Aorta (tissue), 5 donors: ENCODE measurements at regions not wholly inside any gene's neighbourhood (a gene's known extent, or its start where the extent isn't known, plus 50 kb on each side); places are given as distances from the start of the nearest gene placed in this dataset.

Experiments
- ATAC-seq: fragments of 200-7000 bp; cut with Tn5 transposase; one replicate; pipeline ENCODE4 v1.9.1; 2022; ENCODE audit warnings: moderate library complexity; ENCODE audit not compliant: low FRiP score
- DNase-seq, 2 donors: peaks; one replicate each; pipeline ENCODE4 v3.0.0-alpha.2; 2020
- H3K27ac ChIP-seq, 2 donors: one replicate each; pipeline ENCODE4 v1.5.1; 2013; ENCODE audit warnings: low read length in 2 of 2, mild to moderate bottlenecking in 2 of 2, moderate library complexity in 2 of 2, control low read depth in 1 of 2, inconsistent platforms in 1 of 2, low read depth in 1 of 2
- H3K27me3 ChIP-seq, 2 donors: one replicate each; pipeline ENCODE4 v1.6.1; 2013; ENCODE audit warnings: control low read depth in 1 of 2, low read length in 1 of 2, mild to moderate bottlenecking in 1 of 2, moderate library complexity in 1 of 2; ENCODE audit not compliant: insufficient read depth in 2 of 2, control insufficient read depth in 1 of 2
- H3K36me3 ChIP-seq, 2 donors: one replicate each; pipeline ENCODE4 v1.6.1; 2013; ENCODE audit warnings: control low read depth in 1 of 2, low read length in 1 of 2, mild to moderate bottlenecking in 1 of 2; ENCODE audit not compliant: insufficient read depth in 2 of 2, control insufficient read depth in 1 of 2
- H3K4me1 ChIP-seq, 2 donors: one replicate each; pipeline ENCODE4 v1.6.1; 2013; ENCODE audit warnings: low read length in 2 of 2, control low read depth in 1 of 2, mild to moderate bottlenecking in 1 of 2, moderate library complexity in 1 of 2; ENCODE audit not compliant: insufficient read depth in 2 of 2, control insufficient read depth in 1 of 2
- H3K4me3 ChIP-seq, 2 donors: one replicate each; pipeline ENCODE4 v1.5.1; 2013; ENCODE audit warnings: low read length in 2 of 2, control low read depth in 1 of 2, mild to moderate bottlenecking in 1 of 2
- H3K9me3 ChIP-seq: one replicate; pipeline ENCODE4 v1.6.1; 2013; ENCODE audit warnings: mild to moderate bottlenecking, low read length; ENCODE audit not compliant: control insufficient read depth
- WGBS, 2 donors: extraction: QIAGEN DNeasy Blood & Tissue Kit; methylation state at CpG; one replicate each; pipeline ENCODE4 v1.1.7; 2013; 5-methylcytosine and 5-hydroxymethylcytosine counted together
- intact Hi-C, 2 donors: fragments of 100-400 bp; cut with DNase I; formaldehyde crosslinking; loops; one replicate each; pipeline versions ENCODE4 v1.14.2 to v1.15.0; 2022
- donor health status: healthy with polysubstance abuse.
- donor health status: Bipolar disorder and iron deficiency.
- donor health status: DM: no; HTN: no; CAD: no.
- donor health status: DM: no; HTN: no; CAD: no.
- donor health status: DM: yes; HTN: yes; CAD: no.

DNA sequence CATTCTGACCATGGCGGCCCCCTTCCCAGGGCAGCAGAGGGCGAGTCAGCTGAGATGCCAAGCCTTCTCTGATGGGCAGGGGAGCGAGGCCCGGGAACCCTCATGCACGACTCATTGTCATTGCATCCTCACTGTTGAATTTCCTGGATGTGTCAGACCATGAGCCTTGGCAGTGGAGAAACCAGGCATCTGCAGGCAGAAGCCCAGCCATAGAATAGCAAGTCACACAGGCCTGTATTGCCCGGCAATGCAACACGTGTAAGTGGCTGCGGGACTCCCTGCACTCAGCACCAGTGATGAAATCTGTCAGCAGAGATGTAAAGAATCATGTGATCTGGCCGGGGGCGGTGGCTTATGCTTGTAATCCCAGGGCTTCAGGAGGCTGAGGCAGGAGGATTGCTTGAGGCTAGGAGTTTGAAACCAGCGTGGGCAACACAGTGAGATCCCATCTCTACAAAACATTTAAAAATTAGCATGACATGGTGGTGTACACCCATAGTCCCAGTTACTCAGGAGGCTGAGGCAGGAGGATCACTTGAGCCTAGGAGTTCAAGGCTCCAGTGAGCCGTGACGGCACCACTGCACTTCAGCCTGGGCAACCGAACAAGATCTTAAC lies 199.7 kb downstream of the KATNAL1 start:
- no peaks in the 10 kb centered on the region for H3K36me3 ChIP-seq
- 90% methylated on average over 14 of the region's 14 CpGs for WGBS, 2 donors
- no peaks in the 10 kb centered on the region for H3K9me3 ChIP-seq
- ATAC-seq (no peak), DNase-seq (peak in 1 of 2 donors; percentile 63)
- no peak overlapping the region for H3K27ac ChIP-seq
- H3K27me3 ChIP-seq, result no peaks in the 10 kb centered on the region
- intact Hi-C loops, result no loop called here
- no peaks in the 10 kb centered on the region for H3K4me1 ChIP-seq
- no peak overlapping the region for H3K4me3 ChIP-seq

DNA sequence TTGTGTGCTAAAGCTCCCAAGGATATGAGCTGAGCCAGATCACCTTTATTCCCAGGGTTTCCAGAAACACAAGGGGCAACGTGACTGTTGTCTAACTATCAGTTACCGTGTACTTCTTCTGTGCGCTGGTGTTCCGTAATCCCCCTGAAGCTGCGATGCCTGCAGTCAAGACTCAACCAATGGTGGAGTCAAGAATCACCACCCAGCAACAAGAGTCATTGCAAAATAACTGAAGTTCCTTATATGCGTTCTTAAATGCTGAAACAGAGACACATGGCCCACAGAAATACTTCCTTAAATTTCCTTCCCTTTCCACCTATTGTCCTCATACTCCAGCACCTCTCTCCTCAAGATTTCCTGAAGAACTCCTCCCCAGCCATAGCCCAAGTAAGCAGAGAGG lies 200.2 kb downstream of the KATNAL1 start:
- Histone ChIP-seq H3K4me1 (no peaks in the 10 kb centered on the region), H3K27ac (no peak overlapping the region), H3K9me3 (no peaks in the 10 kb centered on the region), H3K4me3 (no peak overlapping the region), H3K36me3 (no peaks in the 10 kb centered on the region), H3K27me3 (no peaks in the 10 kb centered on the region)
- intact Hi-C loops, result no loop called here
- ATAC-seq (no peak), DNase-seq (no peak)
- WGBS, 2 donors, result 94 to 96% methylated on average over 6 of the region's 6 CpGs

DNA sequence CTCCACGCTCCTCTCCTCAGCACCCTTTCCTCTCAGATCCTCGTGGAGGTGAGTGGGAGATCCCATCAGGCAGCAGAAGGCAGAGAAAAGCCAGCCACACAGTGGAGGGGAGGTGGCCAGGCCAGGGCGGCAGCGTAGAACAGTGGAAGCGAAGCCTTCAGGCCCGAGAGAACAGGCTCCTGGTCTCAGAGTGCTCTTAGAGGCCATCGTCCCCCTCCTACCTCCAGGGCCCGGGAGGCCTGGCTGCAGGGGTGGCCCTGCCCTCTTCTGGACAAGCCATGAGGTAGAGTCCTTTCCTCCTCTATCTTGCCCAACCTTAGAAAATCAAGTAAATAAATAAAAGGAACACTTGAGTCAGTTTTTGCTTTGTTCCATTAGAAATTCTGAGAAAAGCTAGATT lies 202.0 kb downstream of the KATNAL1 start:
- intact Hi-C loops, result no loop called here
- Histone ChIP-seq H3K4me1 (no peaks in the 10 kb centered on the region), H3K27ac (no peak overlapping the region), H3K4me3 (no peak overlapping the region), H3K27me3 (no peaks in the 10 kb centered on the region), H3K36me3 (no peaks in the 10 kb centered on the region), H3K9me3 (no peaks in the 10 kb centered on the region)
- WGBS, 2 donors, result 71 to 73% methylated on average over 8 of the region's 8 CpGs
- no peak for ATAC-seq
- no peak for DNase-seq

DNA sequence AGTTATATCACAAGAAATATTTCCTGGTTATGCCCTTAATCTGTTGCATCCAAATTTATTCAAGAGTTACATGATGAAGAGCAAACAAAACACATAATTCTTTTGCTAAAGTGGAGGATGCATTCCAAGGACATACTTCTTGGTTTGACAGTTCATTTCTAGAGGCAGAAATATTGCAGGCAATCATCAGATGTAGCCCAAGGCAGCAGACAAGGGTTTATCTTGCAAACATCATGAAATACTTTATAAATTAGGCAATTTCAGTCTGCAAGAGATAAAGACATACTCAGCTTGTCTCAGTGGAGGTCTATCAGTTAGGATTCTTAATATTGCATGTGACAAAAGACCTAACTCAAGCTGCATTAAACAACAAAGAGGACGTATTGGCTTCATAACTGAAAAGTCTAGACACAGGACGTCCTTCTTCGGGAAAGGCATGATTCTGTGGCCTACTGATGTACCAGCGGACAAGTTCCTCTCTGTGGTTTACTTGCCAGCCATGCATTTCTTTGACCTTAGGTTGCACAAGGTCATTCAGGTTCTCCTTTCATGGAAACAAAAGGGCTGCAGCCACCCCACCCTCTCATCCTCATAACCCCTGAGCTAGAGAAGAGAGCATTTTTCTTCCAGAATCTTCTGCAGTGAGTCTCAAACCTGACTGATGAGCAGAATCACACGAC lies 204.1 kb downstream of the KATNAL1 start:
- Histone ChIP-seq H3K4me1 (no peaks in the 10 kb centered on the region), H3K4me3 (no peak overlapping the region), H3K27ac (no peak overlapping the region), H3K36me3 (no peaks in the 10 kb centered on the region), H3K9me3 (no peaks in the 10 kb centered on the region), H3K27me3 (no peaks in the 10 kb centered on the region)
- ATAC-seq, result no peak
- 90 to 91% methylated on average over 5 of the region's 5 CpGs for WGBS, 2 donors
- intact Hi-C loops, result no loop called here
- DNase-seq, result no peak

DNA sequence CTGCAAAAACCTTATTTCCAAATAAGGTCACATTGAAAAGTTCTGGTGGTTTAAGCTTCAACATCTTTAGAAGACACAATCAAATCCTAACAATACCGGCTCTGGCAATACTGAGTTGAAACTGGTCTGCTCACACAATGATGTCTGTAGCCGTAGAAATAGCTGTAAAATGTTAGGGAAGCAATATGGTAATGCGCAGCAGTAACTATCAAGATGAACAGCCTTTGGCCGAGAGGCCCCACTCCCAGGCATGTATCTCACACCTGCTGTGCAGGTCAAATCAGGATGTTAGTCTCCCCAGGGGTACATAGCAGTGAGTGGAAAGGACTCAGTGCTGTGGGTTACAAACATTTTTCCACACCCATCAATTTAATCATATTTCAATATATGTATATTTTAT lies 207.1 kb downstream of the KATNAL1 start:
- intact Hi-C loops, result no loop called here
- Histone ChIP-seq H3K4me1 (no peaks in the 10 kb centered on the region), H3K36me3 (no peaks in the 10 kb centered on the region), H3K9me3 (no peaks in the 10 kb centered on the region), H3K27ac (no peak overlapping the region), H3K4me3 (no peak overlapping the region), H3K27me3 (no peaks in the 10 kb centered on the region)
- no peak for ATAC-seq
- no peak for DNase-seq
- WGBS, 2 donors, result 90 to 91% methylated on average over 4 of the region's 4 CpGs

DNA sequence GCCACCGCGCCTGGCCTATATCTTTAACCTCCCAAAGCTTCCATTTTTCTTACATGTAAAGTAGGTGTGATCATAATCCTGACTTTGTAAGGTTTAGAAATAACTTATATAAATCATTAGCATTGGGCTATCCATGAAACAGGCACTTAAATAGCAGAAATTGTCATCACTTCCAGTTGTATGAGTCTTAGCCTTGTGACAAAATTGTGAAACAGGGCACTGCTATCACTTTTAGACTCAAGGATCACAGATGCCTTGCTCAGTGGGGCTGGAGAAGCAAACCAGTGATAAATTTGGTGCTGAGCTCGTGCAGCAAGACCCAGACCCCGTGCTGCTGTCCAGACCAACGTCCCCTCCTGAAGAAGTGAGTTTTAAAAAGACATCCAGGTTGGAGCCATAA lies 209.7 kb downstream of the KATNAL1 start:
- Histone ChIP-seq H3K4me3 (no peak overlapping the region), H3K9me3 (no peaks in the 10 kb centered on the region), H3K36me3 (no peaks in the 10 kb centered on the region), H3K27ac (no peak overlapping the region), H3K27me3 (no peaks in the 10 kb centered on the region), H3K4me1 (no peaks in the 10 kb centered on the region)
- intact Hi-C loops, result no loop called here
- DNase-seq (no peak), ATAC-seq (no peak)
- WGBS, 2 donors, result 72 to 82% methylated on average over 5 of the region's 5 CpGs

DNA sequence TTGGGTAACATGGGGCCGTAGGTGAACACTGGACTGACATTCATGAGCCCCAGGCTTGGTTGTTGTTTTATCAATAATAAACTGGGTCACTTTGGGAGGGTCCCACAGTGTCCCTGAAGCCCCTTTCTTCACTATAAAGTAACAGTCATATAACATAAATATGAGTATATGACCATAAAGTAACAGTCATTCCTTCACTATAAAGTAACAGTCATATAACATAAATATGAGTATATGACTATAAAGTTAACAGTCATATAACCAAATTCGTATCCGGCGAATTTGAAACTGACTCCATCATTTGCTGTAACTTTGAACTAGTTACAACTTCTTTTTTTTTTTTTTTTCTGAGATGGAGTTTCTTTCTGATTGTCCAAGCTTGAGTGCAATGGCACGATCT lies 210.3 kb downstream of the KATNAL1 start:
- Histone ChIP-seq H3K4me3 (no peak overlapping the region), H3K27ac (no peak overlapping the region), H3K9me3 (no peaks in the 10 kb centered on the region), H3K4me1 (no peaks in the 10 kb centered on the region), H3K36me3 (no peaks in the 10 kb centered on the region), H3K27me3 (no peaks in the 10 kb centered on the region)
- 97% methylated on average over 5 of the region's 5 CpGs for WGBS, 2 donors
- intact Hi-C loops, result no loop called here
- ATAC-seq (no peak), DNase-seq (no peak)

DNA sequence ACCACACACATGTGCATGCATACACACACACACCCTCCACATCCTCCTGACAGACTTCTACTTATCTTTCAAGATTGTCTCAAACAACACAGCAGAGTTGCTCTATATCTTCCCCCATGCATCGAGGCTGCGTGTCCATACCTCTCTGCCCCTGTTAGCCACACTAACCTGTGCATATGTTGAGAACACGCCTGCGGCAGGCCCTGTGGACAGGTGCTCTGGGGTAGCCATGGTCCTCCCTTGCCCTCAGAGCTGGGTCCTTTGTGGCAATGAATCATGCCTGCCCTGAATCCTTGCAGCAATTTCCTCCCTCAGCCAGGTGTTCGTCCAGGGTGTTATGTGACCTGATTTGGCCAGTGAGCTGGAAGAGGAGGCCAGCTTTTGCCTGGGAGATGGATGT lies 213.3 kb downstream of the KATNAL1 start:
- Histone ChIP-seq H3K27me3 (no peaks in the 10 kb centered on the region), H3K4me1 (no peaks in the 10 kb centered on the region), H3K36me3 (no peaks in the 10 kb centered on the region), H3K9me3 (peaks cover 1% of the 10 kb centered on the region), H3K4me3 (no peak overlapping the region), H3K27ac (no peak overlapping the region)
- ATAC-seq, result no peak
- 94% methylated on average over 5 of the region's 5 CpGs for WGBS, 2 donors
- intact Hi-C loops, result no loop called here
- no peak for DNase-seq

DNA sequence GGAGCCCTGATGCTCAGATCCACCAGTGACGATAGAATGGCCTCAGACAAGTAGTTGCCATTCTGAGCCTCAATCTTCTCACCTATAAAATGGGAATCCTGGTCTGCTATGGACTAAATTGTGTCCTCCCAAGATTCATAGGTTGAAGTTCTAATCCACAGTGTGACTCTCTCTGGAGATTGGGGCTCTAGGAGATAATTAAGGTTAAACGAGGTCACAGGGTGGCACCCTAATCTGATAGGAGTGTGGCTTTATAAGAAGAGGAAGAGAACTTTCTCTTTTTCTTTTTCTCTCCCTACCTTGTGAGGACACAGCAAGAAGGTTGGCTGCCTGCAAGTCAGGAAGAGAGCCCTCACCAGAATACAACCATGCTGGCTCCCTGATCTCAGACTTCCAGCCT lies 214.1 kb downstream of the KATNAL1 start:
- 82 to 86% methylated on average over 2 of the region's 2 CpGs for WGBS, 2 donors
- no peaks in the 10 kb centered on the region for H3K27me3 ChIP-seq
- no peaks in the 10 kb centered on the region for H3K4me1 ChIP-seq
- ATAC-seq (no peak), DNase-seq (no peak)
- H3K36me3 ChIP-seq, result no peaks in the 10 kb centered on the region
- no peak overlapping the region for H3K27ac ChIP-seq
- intact Hi-C loops, result no loop called here
- no peak overlapping the region for H3K4me3 ChIP-seq
- peaks cover 1% of the 10 kb centered on the region for H3K9me3 ChIP-seq
